ENCODE measurements at regions not wholly inside any gene's neighbourhood (a gene's known extent, or its start where the extent isn't known, plus 50 kb on each side); places are given as distances from the start of the nearest gene placed in this dataset.

- TF ChIP-seq CTCFL (IDR thresholded peaks at IDR 0.05; ENCODE audit: borderline replicate concordance, insufficient read depth, low read depth, low read length, poor library complexity, severe bottlenecking): no peak
- TF ChIP-seq MAFK (IDR thresholded peaks at IDR 0.05; ENCODE audit: low read length): 0 out of 2 replicates have a peak, but pooled peaks have one; percentile 15
- TF ChIP-seq ZNF584 (CRISPR knock-in tag; IDR thresholded peaks at IDR 0.05; ENCODE audit: low read depth): no peak
- TF ChIP-seq CREB3 (tag; conservative IDR thresholded peaks at IDR 0.05; ENCODE audit: low read depth): 0 out of 2 replicates have a peak, but pooled peaks have one; percentile 35
- TF ChIP-seq ATF6 (CRISPR knock-in tag; IDR thresholded peaks at IDR 0.05): no peak
- TF ChIP-seq DDX20 (tag; IDR thresholded peaks at IDR 0.05; ENCODE audit: low read depth): no peak
- no peak for TF ChIP-seq TCF3 (CRISPR knock-in tag; IDR thresholded peaks at IDR 0.05)
- TF ChIP-seq CTBP1 (IDR thresholded peaks at IDR 0.05; ENCODE audit: borderline replicate concordance): peak; percentile 74
- no peak for TF ChIP-seq CBX3 (IDR thresholded peaks at IDR 0.05; ENCODE audit: borderline replicate concordance in 1 of 2, low read length in 2 of 2)
- TF ChIP-seq NR2F6 (CRISPR knock-in tag; IDR thresholded peaks at IDR 0.05): no peak
- TF ChIP-seq CHAMP1 (IDR thresholded peaks at IDR 0.05): no peak
- no peak for TF ChIP-seq MCM5 (IDR thresholded peaks at IDR 0.05; ENCODE audit: low read depth)
- TF ChIP-seq ZNF830 (CRISPR knock-in tag; IDR thresholded peaks at IDR 0.05): no peak
- no peak for TF ChIP-seq CHD2 (IDR thresholded peaks at IDR 0.05; ENCODE audit: low read depth, low read length)
- TF ChIP-seq ZNF408 (CRISPR knock-in tag; IDR thresholded peaks at IDR 0.05; ENCODE audit: low read depth): no peak
- no peak for TF ChIP-seq ELF2 (CRISPR knock-in tag; IDR thresholded peaks at IDR 0.05)
- no peak for TF ChIP-seq ZNF124 (CRISPR knock-in tag; IDR thresholded peaks at IDR 0.05)
- no peak; the same call in 1 of the 2 replicates for TF ChIP-seq CBFA2T3 (IDR thresholded peaks at IDR 0.05)
- TF ChIP-seq HDAC3 (IDR thresholded peaks at IDR 0.05; ENCODE audit: borderline replicate concordance, partially characterized antibody): no peak
- no peak for TF ChIP-seq RCOR1 (IDR thresholded peaks at IDR 0.05; ENCODE audit: borderline replicate concordance in 1 of 2, low read depth in 2 of 2, low read length in 2 of 2)
- peak in 1 of 2 experiments; percentile 39; a peak in 1 of 4 replicates for TF ChIP-seq MAZ (CRISPR knock-in tag; conservative IDR thresholded peaks at IDR 0.05 in 1 of 2, IDR thresholded peaks at IDR 0.05 in 1 of 2)
Observed at GRCh38 chr16:47779201-47780016, 318.3 kb downstream of the PHKB start (continued).
